GM12878 (cell line): ENCODE measurements at regions not wholly inside any gene's neighbourhood (a gene's known extent, or its start where the extent isn't known, plus 50 kb on each side); places are given as distances from the start of the nearest gene placed in this dataset.
A peak's percentile ranks its signal among the peaks of the same experiment; 100 is the strongest.

Experiments
- ATAC-seq: fragments of 200-7000 bp; cut with Tn5 transposase; 3 replicates; pipeline ENCODE4 v1.9.1; 2020; ENCODE audit warnings: mild to moderate bottlenecking, moderate library complexity
- BruUV-seq: library from RNA; stranded (reverse); fragments of 400-500 nt; replicated peaks from 2 replicates; lab custom pipeline; 2021; lab: Mats Ljungman, UMichigan
- CTCF ChIA-PET: fragments of 300-600 bp; sonication (Branson Sonifier 250); formaldehyde crosslinking; extraction: SDS; loops from one replicate; lab custom pipeline; 2021; ENCODE audit warnings: inconsistent platforms; lab: Yijun Ruan, JAX
- POLR2A ChIA-PET: fragments of 350-600 bp; formaldehyde crosslinking; extraction: SDS; loops from one replicate; lab custom pipeline; 2021; ENCODE audit warnings: inconsistent platforms; lab: Charles Lee
- RAD21 ChIA-PET: fragments of 300-600 bp; sonication (Branson Sonifier 250); formaldehyde crosslinking; loops from one replicate; lab custom pipeline; 2023; ENCODE audit warnings: antibody characterized with exemption; ENCODE audit not compliant: unreplicated experiment; lab: Charles Lee
- SMC1A ChIA-PET: fragments of 300-600 bp; sonication (Branson Sonifier 250); formaldehyde crosslinking; loops from one replicate; lab custom pipeline; 2023; ENCODE audit not compliant: unreplicated experiment, uncharacterized antibody; lab: Charles Lee
- DNase-seq: peaks from one replicate; pipeline ENCODE4 v3.0.0-alpha.2; 2011; ENCODE audit warnings: low read depth, low spot score
- FAIRE-seq: peaks from 3 replicates; lab custom pipeline; 2011; peaks lifted over from hg19 to GRCh38; lab: Jason Lieb, UNC
- H2AFZ ChIP-seq: 2 replicates; pipeline ENCODE4 v1.6.0; 2011; ENCODE audit warnings: low read depth, low read length, control low read depth; ENCODE audit not compliant: control insufficient read depth
- H3K27ac ChIP-seq: 2 replicates; pipeline ENCODE4 v1.5.1; 2011; ENCODE audit warnings: control low read depth; ENCODE audit not compliant: control insufficient read depth, insufficient read depth
- H3K27me3 ChIP-seq, 2 experiments: replicated peaks in 1 of 2; 2 replicates each; pipeline versions ENCODE4 v1.6.0 to v1.6.1; 2011; ENCODE audit warnings: low read length in 1 of 2; ENCODE audit not compliant: control insufficient read depth in 2 of 2, insufficient read depth in 2 of 2
- H3K36me3 ChIP-seq, 2 experiments: 2 replicates each; pipeline ENCODE4 v1.5.1; 2011; ENCODE audit warnings: low read length in 1 of 2; ENCODE audit not compliant: control insufficient read depth in 2 of 2, insufficient read depth in 2 of 2
- H3K4me1 ChIP-seq: 2 replicates; pipeline ENCODE4 v1.6.1; 2011; ENCODE audit warnings: mild to moderate bottlenecking, low read length, moderate library complexity, mixed read lengths; ENCODE audit not compliant: control insufficient read depth, insufficient read depth
- H3K4me2 ChIP-seq: 2 replicates; pipeline ENCODE4 v1.6.0; 2011; ENCODE audit warnings: control low read depth; ENCODE audit not compliant: control insufficient read depth, insufficient read depth
- H3K4me3 ChIP-seq: fragments of 200-600 bp; sonication (generic); 2 replicates; pipeline ENCODE4 v1.5.1; 2016
- H3K79me2 ChIP-seq: 2 replicates; pipeline ENCODE4 v1.6.0; 2011; ENCODE audit warnings: low read length; ENCODE audit not compliant: control insufficient read depth, insufficient read depth
- H3K9ac ChIP-seq: 2 replicates; pipeline ENCODE4 v1.8.0; 2011; ENCODE audit warnings: low read length, control low read depth, mixed read lengths; ENCODE audit not compliant: control insufficient read depth, insufficient read depth
- H3K9me3 ChIP-seq: replicated peaks from 3 replicates; pipeline ENCODE4 v1.5.1; 2011; ENCODE audit warnings: mild to moderate bottlenecking, low read length; ENCODE audit not compliant: control insufficient read depth, insufficient read depth
- H4K20me1 ChIP-seq: 2 replicates; pipeline ENCODE4 v1.6.0; 2011; ENCODE audit not compliant: control insufficient read depth, insufficient read depth
- IRF4 ChIP-seq: IDR thresholded peaks from 2 replicates; pipeline ENCODE4 v1.6.1; 2011; ENCODE audit warnings: low read depth, low read length
- PAX8 ChIP-seq: fragments of 450-650 bp; IDR thresholded peaks from 2 replicates; pipeline ENCODE4 v1.6.1; 2017; ENCODE audit warnings: mild to moderate bottlenecking, moderate library complexity
- SPI1 ChIP-seq: IDR thresholded peaks from 2 replicates; pipeline ENCODE4 v1.6.1; 2011; ENCODE audit warnings: low read depth, mild to moderate bottlenecking, low read length, moderate library complexity, borderline replicate concordance; ENCODE audit not compliant: insufficient read depth
- SREBF1 ChIP-seq: IDR thresholded peaks from 2 replicates; pipeline ENCODE4 v1.6.1; 2012; ENCODE audit warnings: mild to moderate bottlenecking, low read length
- SREBF2 ChIP-seq: IDR thresholded peaks from 2 replicates; pipeline ENCODE4 v1.6.1; 2012; ENCODE audit warnings: mild to moderate bottlenecking, low read length
- WGBS: methylation state at CpG from one replicate; pipeline ENCODE4 v1.1.6; 2016; ENCODE audit warnings: low lambda C conversion rate; ENCODE audit not compliant: insufficient replicate concordance, insufficient coverage; ENCODE audit errors: missing lambda C conversion rate; 5-methylcytosine and 5-hydroxymethylcytosine counted together
- in situ Hi-C: fragments of 300-500 bp; cut with MboI; formaldehyde crosslinking; loops from 9 replicates; pipeline ENCODE4 v1.14.3; 2018; ENCODE audit warnings: mixed read lengths
- intact Hi-C: fragments of 100-400 bp; cut with micrococcal nuclease; formaldehyde crosslinking; loops from one replicate; pipeline ENCODE4 v1.14.2; 2022; ENCODE audit not compliant: unreplicated experiment
- TF ChIP-seq, protein P1 (sequence below), 3 experiments: IDR thresholded peaks in 2 of 3; conservative IDR thresholded peaks in 1 of 3; 2 replicates each; pipeline ENCODE4 v1.5.1; 2011; ENCODE audit warnings: low read depth in 3 of 3, low read length in 3 of 3, mild to moderate bottlenecking in 3 of 3, control low read depth in 2 of 3, moderate library complexity in 2 of 3, inconsistent platforms in 1 of 3, mixed read lengths in 1 of 3; ENCODE audit not compliant: control insufficient read depth in 2 of 3, insufficient read depth in 1 of 3; ENCODE audit errors: extremely low read depth in 1 of 3
- TF ChIP-seq, protein P2 (sequence below): IDR thresholded peaks from 2 replicates; pipeline ENCODE4 v1.6.1; 2012; ENCODE audit warnings: low read depth, low read length, improper control_type of control experiment
- TF ChIP-seq, protein P3 (sequence below): fragments of 450-650 bp; IDR thresholded peaks from 2 replicates; pipeline ENCODE4 v1.6.1; 2016; ENCODE audit warnings: mild to moderate bottlenecking

DNA sequence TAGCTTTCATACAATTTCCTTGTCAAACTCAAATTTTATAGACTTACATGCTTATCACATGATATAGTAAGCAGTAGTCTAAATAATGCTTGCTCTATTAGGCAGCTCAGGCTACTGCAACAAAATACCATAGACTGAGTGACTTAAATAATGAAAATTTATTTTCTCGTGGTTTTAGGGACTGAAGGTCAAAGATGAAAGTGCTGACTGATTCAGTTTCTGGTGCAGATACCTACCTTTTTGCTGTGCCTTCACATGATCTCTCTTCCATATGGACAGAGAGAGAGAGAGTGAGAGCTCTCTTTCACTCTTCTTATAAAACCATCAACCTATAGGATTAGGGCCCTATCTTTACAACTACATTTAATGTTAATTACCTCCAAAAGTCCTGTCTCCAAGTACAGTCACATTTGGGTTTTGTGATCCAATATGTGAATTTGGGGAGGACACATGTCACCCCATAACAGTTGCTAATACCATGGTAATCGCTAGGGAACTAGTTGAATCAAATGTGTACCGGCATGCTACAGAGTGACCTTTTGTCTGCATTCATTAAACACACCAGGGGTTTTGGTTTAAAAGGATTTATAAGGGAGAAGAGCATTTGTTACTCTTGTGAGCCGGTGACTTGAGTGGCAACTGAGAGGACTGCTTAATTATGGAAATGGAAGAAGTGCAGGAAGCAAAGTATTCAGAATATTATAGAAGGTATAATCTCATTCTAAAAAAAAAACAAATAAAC, 723.4 kb upstream of the LRRTM4 start (continued):
- TF ChIP-seq, protein P1, sequence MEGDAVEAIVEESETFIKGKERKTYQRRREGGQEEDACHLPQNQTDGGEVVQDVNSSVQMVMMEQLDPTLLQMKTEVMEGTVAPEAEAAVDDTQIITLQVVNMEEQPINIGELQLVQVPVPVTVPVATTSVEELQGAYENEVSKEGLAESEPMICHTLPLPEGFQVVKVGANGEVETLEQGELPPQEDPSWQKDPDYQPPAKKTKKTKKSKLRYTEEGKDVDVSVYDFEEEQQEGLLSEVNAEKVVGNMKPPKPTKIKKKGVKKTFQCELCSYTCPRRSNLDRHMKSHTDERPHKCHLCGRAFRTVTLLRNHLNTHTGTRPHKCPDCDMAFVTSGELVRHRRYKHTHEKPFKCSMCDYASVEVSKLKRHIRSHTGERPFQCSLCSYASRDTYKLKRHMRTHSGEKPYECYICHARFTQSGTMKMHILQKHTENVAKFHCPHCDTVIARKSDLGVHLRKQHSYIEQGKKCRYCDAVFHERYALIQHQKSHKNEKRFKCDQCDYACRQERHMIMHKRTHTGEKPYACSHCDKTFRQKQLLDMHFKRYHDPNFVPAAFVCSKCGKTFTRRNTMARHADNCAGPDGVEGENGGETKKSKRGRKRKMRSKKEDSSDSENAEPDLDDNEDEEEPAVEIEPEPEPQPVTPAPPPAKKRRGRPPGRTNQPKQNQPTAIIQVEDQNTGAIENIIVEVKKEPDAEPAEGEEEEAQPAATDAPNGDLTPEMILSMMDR (IDR thresholded peaks at IDR 0.05 in 2 of 3, conservative IDR thresholded peaks at IDR 0.05 in 1 of 3; ENCODE audit: control insufficient read depth in 2 of 3, extremely low read depth in 1 of 3, insufficient read depth in 1 of 3, low read depth in 3 of 3, low read length in 3 of 3): no peak
- no peak for TF ChIP-seq IRF4
- TF ChIP-seq, protein P2, sequence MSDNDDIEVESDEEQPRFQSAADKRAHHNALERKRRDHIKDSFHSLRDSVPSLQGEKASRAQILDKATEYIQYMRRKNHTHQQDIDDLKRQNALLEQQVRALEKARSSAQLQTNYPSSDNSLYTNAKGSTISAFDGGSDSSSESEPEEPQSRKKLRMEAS: no peak
- TF ChIP-seq PAX8: no peak
- TF ChIP-seq SREBF2: no peak
- TF ChIP-seq, protein P3, sequence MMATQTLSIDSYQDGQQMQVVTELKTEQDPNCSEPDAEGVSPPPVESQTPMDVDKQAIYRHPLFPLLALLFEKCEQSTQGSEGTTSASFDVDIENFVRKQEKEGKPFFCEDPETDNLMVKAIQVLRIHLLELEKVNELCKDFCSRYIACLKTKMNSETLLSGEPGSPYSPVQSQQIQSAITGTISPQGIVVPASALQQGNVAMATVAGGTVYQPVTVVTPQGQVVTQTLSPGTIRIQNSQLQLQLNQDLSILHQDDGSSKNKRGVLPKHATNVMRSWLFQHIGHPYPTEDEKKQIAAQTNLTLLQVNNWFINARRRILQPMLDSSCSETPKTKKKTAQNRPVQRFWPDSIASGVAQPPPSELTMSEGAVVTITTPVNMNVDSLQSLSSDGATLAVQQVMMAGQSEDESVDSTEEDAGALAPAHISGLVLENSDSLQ: no peak

DNA sequence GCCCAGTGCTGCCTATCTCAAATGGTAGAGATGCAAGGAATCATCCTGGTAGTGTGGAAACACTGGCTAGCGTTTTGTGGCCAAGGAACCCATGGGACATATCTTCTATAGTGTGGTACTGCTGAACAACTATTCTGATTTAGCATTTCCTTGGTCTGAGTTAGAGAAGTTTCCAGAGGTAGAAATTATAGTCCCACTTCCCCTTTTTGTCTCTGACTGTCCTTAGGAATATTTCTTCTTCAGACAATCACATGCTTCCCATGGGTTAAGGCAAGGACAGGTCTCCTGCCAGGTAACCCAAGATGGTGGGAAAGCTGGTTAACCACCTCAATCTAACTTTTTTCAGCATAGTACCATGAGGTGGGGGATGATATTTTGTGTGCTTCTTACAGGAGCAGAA, 729.5 kb upstream of the LRRTM4 start:
- H3K79me2 ChIP-seq: no peaks in the 10 kb centered on the region
- H3K4me2 ChIP-seq: no peak overlapping the region
- no peaks in the 10 kb centered on the region for H4K20me1 ChIP-seq
- ATAC-seq (no peak), DNase-seq (no peak), FAIRE-seq (no peak)
- no peak overlapping the region for H2AFZ ChIP-seq
- intact Hi-C loops: no loop called here
- in situ Hi-C loops: no loop called here
- CTCF ChIA-PET: interaction anchor here (1.2 kb wide), 1 partner anchor 12 kb away, joined by 4 read pairs; no protein-coding TSS in a partner anchor
- BruUV-seq: no TSS peak
- POLR2A ChIA-PET: no interaction called here
- H3K27me3 ChIP-seq: no peaks in the 10 kb centered on the region
- no peaks in the 10 kb centered on the region for H3K9me3 ChIP-seq
- H3K9ac ChIP-seq: no peak overlapping the region
- no peaks in the 10 kb centered on the region for H3K4me1 ChIP-seq
- H3K36me3 ChIP-seq: no peaks in the 10 kb centered on the region
- SMC1A ChIA-PET: interaction anchor here (1.3 to 1.9 kb wide), 2 partner anchors 12 to 58 kb away, joined by 3 to 4 read pairs; no protein-coding TSS in a partner anchor
- H3K27ac ChIP-seq: no peak overlapping the region
- WGBS: 0% methylated on average over 1 of the region's 1 CpG
- no peak overlapping the region for H3K4me3 ChIP-seq
- TF ChIP-seq SPI1 (peak; percentile 51; the same call in 1 of the 2 replicates), SREBF1 (no peak)
- RAD21 ChIA-PET: no interaction called here
